ENCODE measurements at regions not wholly inside any gene's neighbourhood (a gene's known extent, or its start where the extent isn't known, plus 50 kb on each side); places are given as distances from the start of the nearest gene placed in this dataset.

GRCh38 chr10:63896992-63897391 lies 375.8 kb downstream of the REEP3 start:
- H3K27me3 Mint-ChIP-seq, result peaks cover 19% of the 10 kb centered on the region
- DNase-seq, result no peak

DNA sequence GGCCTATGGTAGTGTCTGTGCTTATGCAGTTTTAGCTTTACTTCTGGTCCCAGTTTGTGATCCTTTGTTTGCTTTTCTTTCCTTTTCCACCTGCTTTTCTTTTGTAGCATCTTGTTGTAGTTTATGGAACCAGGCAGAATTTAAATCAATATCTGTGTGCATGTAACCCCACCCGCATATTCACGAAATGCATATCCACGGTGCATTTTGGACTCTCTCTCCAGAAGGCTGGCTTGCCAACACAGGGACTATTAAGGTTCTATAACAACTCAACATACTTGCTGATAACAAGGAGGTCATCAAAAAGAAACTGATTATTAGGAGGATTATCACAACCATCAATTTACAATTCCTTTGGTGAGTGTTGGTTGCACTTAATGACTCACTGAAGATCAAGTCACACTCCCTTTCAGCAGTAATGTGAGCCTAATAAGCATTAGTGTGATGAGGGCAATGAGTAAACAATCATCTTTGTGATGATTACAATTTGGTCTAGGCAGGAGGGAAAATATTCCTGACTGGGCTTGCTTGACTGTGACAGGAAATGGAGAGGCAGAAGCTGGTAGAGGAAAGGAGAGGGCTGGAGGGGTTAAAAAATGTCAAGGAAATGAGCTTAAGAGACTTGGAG lies 378.6 kb downstream of the REEP3 start:
- ChIA-PET CTCF (interaction anchor here (1.4 kb wide), 1 partner anchor 25 kb away, joined by 3 read pairs; no protein-coding TSS in a partner anchor), POLR2A (no interaction called here)
- Mint-ChIP-seq H3K4me3 (no peak overlapping the region), H3K27me3 (peaks cover 17% of the 10 kb centered on the region), H3K9me3 (ENCODE audit: insufficient read depth) (no peaks in the 10 kb centered on the region), H3K4me1 (no peaks in the 10 kb centered on the region), H3K27ac (no peak overlapping the region)
- H2AFZ ChIP-seq (ENCODE audit: insufficient read depth, low read depth, low read length, poor library complexity, severe bottlenecking), result no peak overlapping the region
- H3K9me3 ChIP-seq (ENCODE audit: control extremely low read depth in 1 of 3, control insufficient read depth in 2 of 3, insufficient read depth in 1 of 3, low read length in 2 of 3), result no peaks in the 10 kb centered on the region
- H3K4me3 ChIP-seq (ENCODE audit: control extremely low read depth in 1 of 5, extremely low read depth in 1 of 5, insufficient read depth in 1 of 5, low read depth in 2 of 5, low read length in 4 of 5), result no peak overlapping the region
- no peaks in the 10 kb centered on the region for H3K79me2 ChIP-seq (ENCODE audit: control insufficient read depth, insufficient read depth, low read length)
- ATAC-seq (ENCODE audit: low read depth) (no peak), DNase-seq (no peak)
- no peak overlapping the region for H3K27ac ChIP-seq (ENCODE audit: low read length in 2 of 2)
- H3K36me3 ChIP-seq (replicated peaks in 1 of 2; ENCODE audit: control extremely low read depth in 1 of 2, control insufficient read depth in 1 of 2, extremely low read depth in 1 of 2, insufficient read depth in 2 of 2, low read length in 1 of 2), result no peaks in the 10 kb centered on the region
- no peak for TF ChIP-seq EZH2 (IDR thresholded peaks at IDR 0.05; ENCODE audit: borderline replicate concordance, insufficient read depth, low read depth, low read length, poor library complexity, severe bottlenecking)
- TF ChIP-seq, protein P1, sequence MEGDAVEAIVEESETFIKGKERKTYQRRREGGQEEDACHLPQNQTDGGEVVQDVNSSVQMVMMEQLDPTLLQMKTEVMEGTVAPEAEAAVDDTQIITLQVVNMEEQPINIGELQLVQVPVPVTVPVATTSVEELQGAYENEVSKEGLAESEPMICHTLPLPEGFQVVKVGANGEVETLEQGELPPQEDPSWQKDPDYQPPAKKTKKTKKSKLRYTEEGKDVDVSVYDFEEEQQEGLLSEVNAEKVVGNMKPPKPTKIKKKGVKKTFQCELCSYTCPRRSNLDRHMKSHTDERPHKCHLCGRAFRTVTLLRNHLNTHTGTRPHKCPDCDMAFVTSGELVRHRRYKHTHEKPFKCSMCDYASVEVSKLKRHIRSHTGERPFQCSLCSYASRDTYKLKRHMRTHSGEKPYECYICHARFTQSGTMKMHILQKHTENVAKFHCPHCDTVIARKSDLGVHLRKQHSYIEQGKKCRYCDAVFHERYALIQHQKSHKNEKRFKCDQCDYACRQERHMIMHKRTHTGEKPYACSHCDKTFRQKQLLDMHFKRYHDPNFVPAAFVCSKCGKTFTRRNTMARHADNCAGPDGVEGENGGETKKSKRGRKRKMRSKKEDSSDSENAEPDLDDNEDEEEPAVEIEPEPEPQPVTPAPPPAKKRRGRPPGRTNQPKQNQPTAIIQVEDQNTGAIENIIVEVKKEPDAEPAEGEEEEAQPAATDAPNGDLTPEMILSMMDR (IDR thresholded peaks at IDR 0.05), result no peak
- no peak overlapping the region for H3K9ac ChIP-seq (ENCODE audit: low read length)
- H3K4me2 ChIP-seq (replicated peaks; ENCODE audit: low read depth, low read length, poor library complexity, severe bottlenecking), result no peak overlapping the region
- H3K4me1 ChIP-seq (ENCODE audit: control insufficient read depth in 2 of 2, insufficient read depth in 2 of 2, low read length in 2 of 2), result no peaks in the 10 kb centered on the region
- no peaks in the 10 kb centered on the region for H4K20me1 ChIP-seq (ENCODE audit: control insufficient read depth, insufficient read depth, low read length, poor library complexity, severe bottlenecking)
- intact Hi-C loops (cut with micrococcal nuclease), result no loop called here
- WGBS (ENCODE audit: insufficient coverage), result 100% methylated on average over 3 of the region's 3 CpGs
- no peaks in the 10 kb centered on the region for H3K27me3 ChIP-seq (replicated peaks in 1 of 4; ENCODE audit: control extremely low read depth in 1 of 4, control insufficient read depth in 3 of 4, insufficient read depth in 4 of 4, low read length in 3 of 4)

More at GRCh38 chr10:63896992-63897391, 375.8 kb downstream of the REEP3 start:
- Histone ChIP-seq H3K4me2 (replicated peaks; ENCODE audit: low read depth, low read length, poor library complexity, severe bottlenecking) (no peak overlapping the region), H3K79me2 (ENCODE audit: control insufficient read depth, insufficient read depth, low read length) (no peaks in the 10 kb centered on the region), H3K4me3 (ENCODE audit: control extremely low read depth in 1 of 5, extremely low read depth in 1 of 5, insufficient read depth in 1 of 5, low read depth in 2 of 5, low read length in 4 of 5) (no peak overlapping the region), H3K9me3 (ENCODE audit: control extremely low read depth in 1 of 3, control insufficient read depth in 2 of 3, insufficient read depth in 1 of 3, low read length in 2 of 3) (no peaks in the 10 kb centered on the region), H3K27me3 (replicated peaks in 1 of 4; ENCODE audit: control extremely low read depth in 1 of 4, control insufficient read depth in 3 of 4, insufficient read depth in 4 of 4, low read length in 3 of 4) (peaks cover 0 to 10% (median 0%) of the 10 kb centered on the region in 4 experiments), H4K20me1 (ENCODE audit: control insufficient read depth, insufficient read depth, low read length, poor library complexity, severe bottlenecking) (no peaks in the 10 kb centered on the region), H3K27ac (ENCODE audit: low read length in 2 of 2) (no peak overlapping the region), H3K36me3 (replicated peaks in 1 of 2; ENCODE audit: control extremely low read depth in 1 of 2, control insufficient read depth in 1 of 2, extremely low read depth in 1 of 2, insufficient read depth in 2 of 2, low read length in 1 of 2) (no peaks in the 10 kb centered on the region), H3K4me1 (ENCODE audit: control insufficient read depth in 2 of 2, insufficient read depth in 2 of 2, low read length in 2 of 2) (no peaks in the 10 kb centered on the region), H2AFZ (ENCODE audit: insufficient read depth, low read depth, low read length, poor library complexity, severe bottlenecking) (no peak overlapping the region), H3K9ac (ENCODE audit: low read length) (no peak overlapping the region)
- Mint-ChIP-seq H3K27ac (no peak overlapping the region), H3K9me3 (ENCODE audit: insufficient read depth) (no peaks in the 10 kb centered on the region), H3K4me1 (no peaks in the 10 kb centered on the region), H3K4me3 (no peak overlapping the region)
- intact Hi-C loops (cut with micrococcal nuclease), result no loop called here
- WGBS (ENCODE audit: insufficient coverage), result 100% methylated on average over 3 of the region's 5 CpGs
- TF ChIP-seq, protein P1 (IDR thresholded peaks at IDR 0.05), result no peak
- TF ChIP-seq EZH2 (IDR thresholded peaks at IDR 0.05; ENCODE audit: borderline replicate concordance, insufficient read depth, low read depth, low read length, poor library complexity, severe bottlenecking), result no peak
- ATAC-seq (ENCODE audit: low read depth), result no peak
- CTCF ChIA-PET, result interaction anchor here (1.2 kb wide), 1 partner anchor 30 kb away, joined by 3 read pairs; no protein-coding TSS in a partner anchor
- POLR2A ChIA-PET, result no interaction called here

All from B cell (primary cell).